ENCODE measurements at regions not wholly inside any gene's neighbourhood (a gene's known extent, or its start where the extent isn't known, plus 50 kb on each side); places are given as distances from the start of the nearest gene placed in this dataset.

- DNase-seq = no peak
- 93% methylated on average over 1 of the region's 1 CpG for WGBS
Observed at GRCh38 chr11:109804911-109805310, 288.3 kb upstream of the ZC3H12C start.

GRCh38 chr11:109806205-109806604 lies 287.0 kb upstream of the ZC3H12C start:
- no peak for DNase-seq
- Histone ChIP-seq H3K4me1 (ENCODE audit: control insufficient read depth, insufficient read depth, low read length) (no peaks in the 10 kb centered on the region), H3K4me3 (ENCODE audit: low read length) (no peak overlapping the region), H3K9me3 (ENCODE audit: control insufficient read depth, low read length) (no peaks in the 10 kb centered on the region), H3K27ac (ENCODE audit: low read length) (no peak overlapping the region), H3K27me3 (ENCODE audit: control insufficient read depth, insufficient read depth) (no peaks in the 10 kb centered on the region)
- 0% methylated on average over 1 of the region's 1 CpG for WGBS
- intact Hi-C loops (cut with DNase I) = no loop called here
- ATAC-seq = no peak

More at GRCh38 chr11:109804911-109805310, 288.3 kb upstream of the ZC3H12C start:
- H3K4me1 ChIP-seq (ENCODE audit: control insufficient read depth, insufficient read depth, low read length) = no peaks in the 10 kb centered on the region
- no peak overlapping the region for H3K4me3 ChIP-seq (ENCODE audit: low read length)
- H3K27ac ChIP-seq (ENCODE audit: low read length) = no peak overlapping the region
- no peak for ATAC-seq
- intact Hi-C loops (cut with DNase I) = no loop called here
- H3K9me3 ChIP-seq (ENCODE audit: control insufficient read depth, low read length) = no peaks in the 10 kb centered on the region
- no peaks in the 10 kb centered on the region for H3K27me3 ChIP-seq (ENCODE audit: control insufficient read depth, insufficient read depth)

- intact Hi-C loops (cut with DNase I) = no loop called here
- Histone ChIP-seq H3K4me1 (ENCODE audit: control insufficient read depth, insufficient read depth, low read length) (no peaks in the 10 kb centered on the region), H3K9me3 (ENCODE audit: control insufficient read depth, low read length) (no peaks in the 10 kb centered on the region), H3K27ac (ENCODE audit: low read length) (no peak overlapping the region), H3K27me3 (ENCODE audit: control insufficient read depth, insufficient read depth) (no peaks in the 10 kb centered on the region), H3K4me3 (ENCODE audit: low read length) (no peak overlapping the region)
- DNase-seq (no peak), ATAC-seq (no peak)
- WGBS = 30% methylated on average over 1 of the region's 1 CpG
Observed at GRCh38 chr11:109808569-109808968, 284.6 kb upstream of the ZC3H12C start.

DNA sequence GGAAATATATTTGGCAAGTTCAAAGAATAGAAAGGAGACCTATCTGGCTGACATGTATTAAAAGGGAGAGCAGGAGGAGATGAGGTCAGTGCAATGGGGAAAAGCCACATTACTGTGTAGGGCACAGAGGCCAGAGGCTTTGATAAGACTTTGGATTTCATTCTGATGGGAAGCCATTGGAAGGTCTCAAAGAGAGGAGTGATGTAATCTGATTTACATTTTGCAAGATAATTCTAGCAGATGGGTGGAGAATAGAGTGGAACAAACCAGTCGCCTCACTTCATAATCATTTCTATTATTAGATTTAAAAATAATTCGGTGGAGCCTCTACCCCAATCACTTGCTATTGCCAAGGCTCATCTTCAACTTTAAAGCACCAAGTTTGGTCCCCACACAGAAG lies 278.4 kb upstream of the ZC3H12C start:
- 40% methylated on average over 2 of the region's 2 CpGs for WGBS
- H3K4me3 ChIP-seq (ENCODE audit: low read length) = no peak overlapping the region
- no peak overlapping the region for H3K27ac ChIP-seq (ENCODE audit: low read length)
- DNase-seq (no peak), ATAC-seq (no peak)
- H3K27me3 ChIP-seq (ENCODE audit: control insufficient read depth, insufficient read depth) = no peaks in the 10 kb centered on the region
- H3K4me1 ChIP-seq (ENCODE audit: control insufficient read depth, insufficient read depth, low read length) = no peaks in the 10 kb centered on the region
- intact Hi-C loops (cut with DNase I) = no loop called here
- no peaks in the 10 kb centered on the region for H3K9me3 ChIP-seq (ENCODE audit: control insufficient read depth, low read length)

GRCh38 chr11:109815500-109816150 lies 277.6 kb upstream of the ZC3H12C start:
- H3K9me3 ChIP-seq (ENCODE audit: control insufficient read depth, low read length) = no peaks in the 10 kb centered on the region
- no peak for ATAC-seq
- WGBS = 84% methylated on average over 4 of the region's 4 CpGs

GRCh38 chr11:109818290-109818689 lies 274.9 kb upstream of the ZC3H12C start:
- Histone ChIP-seq H3K27ac (ENCODE audit: low read length) (no peak overlapping the region), H3K4me1 (ENCODE audit: control insufficient read depth, insufficient read depth, low read length) (no peaks in the 10 kb centered on the region), H3K9me3 (ENCODE audit: control insufficient read depth, low read length) (no peaks in the 10 kb centered on the region), H3K27me3 (ENCODE audit: control insufficient read depth, insufficient read depth) (no peaks in the 10 kb centered on the region), H3K4me3 (ENCODE audit: low read length) (no peak overlapping the region)
- WGBS = 78% methylated on average over 10 of the region's 10 CpGs
- DNase-seq (no peak), ATAC-seq (no peak)
- intact Hi-C loops (cut with DNase I) = no loop called here

More at GRCh38 chr11:109815500-109816150, 277.6 kb upstream of the ZC3H12C start:
- Histone ChIP-seq H3K4me3 (ENCODE audit: low read length) (no peak overlapping the region), H3K27me3 (ENCODE audit: control insufficient read depth, insufficient read depth) (no peaks in the 10 kb centered on the region), H3K4me1 (ENCODE audit: control insufficient read depth, insufficient read depth, low read length) (no peaks in the 10 kb centered on the region), H3K27ac (ENCODE audit: low read length) (no peak overlapping the region)
- DNase-seq = no peak
- intact Hi-C loops (cut with DNase I) = no loop called here

DNA sequence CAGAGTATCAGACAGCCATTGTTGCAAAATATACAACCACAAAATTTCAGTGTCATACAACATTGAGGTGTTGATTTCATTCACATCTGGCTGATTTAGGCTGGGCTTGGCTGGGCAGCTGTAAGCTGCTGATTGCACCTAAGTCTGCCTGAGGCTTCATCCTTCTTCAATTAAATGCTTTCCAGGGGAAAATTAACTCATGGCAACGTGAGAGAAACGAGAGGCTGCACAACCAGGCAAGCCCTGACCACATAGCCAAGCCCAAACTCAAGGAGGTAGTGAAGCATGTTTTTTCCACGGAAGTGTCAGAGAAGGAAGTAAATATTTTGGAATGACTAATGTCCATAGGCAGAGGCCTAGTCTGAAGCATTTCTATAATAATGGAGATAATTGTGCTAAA lies 273.8 kb upstream of the ZC3H12C start:
- intact Hi-C loops (cut with DNase I) = no loop called here

GRCh38 chr11:109821511-109821910 lies 271.7 kb upstream of the ZC3H12C start:
- Histone ChIP-seq H3K27me3 (ENCODE audit: control insufficient read depth, insufficient read depth) (no peaks in the 10 kb centered on the region), H3K27ac (ENCODE audit: low read length) (no peak overlapping the region), H3K4me3 (ENCODE audit: low read length) (no peak overlapping the region), H3K4me1 (ENCODE audit: control insufficient read depth, insufficient read depth, low read length) (no peaks in the 10 kb centered on the region), H3K9me3 (ENCODE audit: control insufficient read depth, low read length) (no peaks in the 10 kb centered on the region)
- intact Hi-C loops (cut with DNase I) = no loop called here
- 63% methylated on average over 2 of the region's 2 CpGs for WGBS
- ATAC-seq (no peak), DNase-seq (no peak)

More for the DNA sequence above, 273.8 kb upstream of the ZC3H12C start:
- no peak for DNase-seq
- ATAC-seq = no peak
- WGBS = 38% methylated on average over 3 of the region's 3 CpGs
- Histone ChIP-seq H3K9me3 (ENCODE audit: control insufficient read depth, low read length) (no peaks in the 10 kb centered on the region), H3K27me3 (ENCODE audit: control insufficient read depth, insufficient read depth) (no peaks in the 10 kb centered on the region), H3K4me1 (ENCODE audit: control insufficient read depth, insufficient read depth, low read length) (no peaks in the 10 kb centered on the region), H3K27ac (ENCODE audit: low read length) (no peak overlapping the region), H3K4me3 (ENCODE audit: low read length) (no peak overlapping the region)

- Histone ChIP-seq H3K4me3 (ENCODE audit: low read length) (no peak overlapping the region), H3K9me3 (ENCODE audit: control insufficient read depth, low read length) (no peaks in the 10 kb centered on the region), H3K27ac (ENCODE audit: low read length) (no peak overlapping the region), H3K27me3 (ENCODE audit: control insufficient read depth, insufficient read depth) (no peaks in the 10 kb centered on the region), H3K4me1 (ENCODE audit: control insufficient read depth, insufficient read depth, low read length) (no peaks in the 10 kb centered on the region)
- DNase-seq (no peak), ATAC-seq (no peak)
- intact Hi-C loops (cut with DNase I) = no loop called here
- WGBS = 85% methylated on average over 6 of the region's 6 CpGs
Observed at GRCh38 chr11:109822436-109823102, 270.6 kb upstream of the ZC3H12C start.

- intact Hi-C loops (cut with DNase I) = no loop called here
- Histone ChIP-seq H3K27ac (ENCODE audit: low read length) (no peak overlapping the region), H3K27me3 (ENCODE audit: control insufficient read depth, insufficient read depth) (no peaks in the 10 kb centered on the region), H3K9me3 (ENCODE audit: control insufficient read depth, low read length) (no peaks in the 10 kb centered on the region), H3K4me1 (ENCODE audit: control insufficient read depth, insufficient read depth, low read length) (no peaks in the 10 kb centered on the region), H3K4me3 (ENCODE audit: low read length) (no peak overlapping the region)
- ATAC-seq = no peak
- 52% methylated on average over 1 of the region's 1 CpG for WGBS
- DNase-seq = no peak
Observed at GRCh38 chr11:109828387-109828786, 264.8 kb upstream of the ZC3H12C start.

- 84% methylated on average over 4 of the region's 4 CpGs for WGBS
- no peaks in the 10 kb centered on the region for H3K27me3 ChIP-seq (ENCODE audit: control insufficient read depth, insufficient read depth)
- H3K4me1 ChIP-seq (ENCODE audit: control insufficient read depth, insufficient read depth, low read length) = no peaks in the 10 kb centered on the region
- H3K27ac ChIP-seq (ENCODE audit: low read length) = no peak overlapping the region
- H3K9me3 ChIP-seq (ENCODE audit: control insufficient read depth, low read length) = no peaks in the 10 kb centered on the region
- no peak overlapping the region for H3K4me3 ChIP-seq (ENCODE audit: low read length)
- ATAC-seq (no peak), DNase-seq (no peak)
- intact Hi-C loops (cut with DNase I) = no loop called here
Observed at GRCh38 chr11:109838026-109838425, 255.2 kb upstream of the ZC3H12C start.

All from right cardiac atrium (tissue), 5 donors.